ENCODE measurements at regions not wholly inside any gene's neighbourhood (a gene's known extent, or its start where the extent isn't known, plus 50 kb on each side); places are given as distances from the start of the nearest gene placed in this dataset.

GRCh38 chr10:28434063-28434462 is 98.9 kb upstream of the WAC start:
- TF ChIP-seq POLR2A (IDR thresholded peaks at IDR 0.05), result no peak
- no peak for TF ChIP-seq CTCF (IDR thresholded peaks at IDR 0.05)

Measured in body of pancreas (tissue), 4 donors.